Panc1 (cell line): ENCODE measurements at regions not wholly inside any gene's neighbourhood (a gene's known extent, or its start where the extent isn't known, plus 50 kb on each side); places are given as distances from the start of the nearest gene placed in this dataset.

ENCODE experiments used
- POLR2AphosphoS5 ChIP-seq: IDR thresholded peaks from 2 replicates; pipeline ENCODE4 v1.6.1; 2012; ENCODE audit warnings: mild to moderate bottlenecking, low read depth, low read length, moderate library complexity
- TCF7L2 ChIP-seq: IDR thresholded peaks from 2 replicates; pipeline ENCODE4 v1.6.1; 2011; ENCODE audit warnings: mild to moderate bottlenecking, low read depth, low read length, inconsistent platforms
- TF ChIP-seq, protein P1 (sequence below): fragments of 450-650 bp; IDR thresholded peaks from 2 replicates; pipeline ENCODE4 v1.5.1; 2017; ENCODE audit warnings: mild to moderate bottlenecking
- TF ChIP-seq, protein P2 (sequence below), 2 experiments: IDR thresholded peaks; 2 replicates each; pipeline ENCODE4 v1.6.1; 2011 to 2012; ENCODE audit warnings: low read depth in 2 of 2, control low read depth in 1 of 2, low read length in 1 of 2, mild to moderate bottlenecking in 1 of 2, moderate library complexity in 1 of 2; ENCODE audit not compliant: insufficient read depth in 1 of 2

DNA sequence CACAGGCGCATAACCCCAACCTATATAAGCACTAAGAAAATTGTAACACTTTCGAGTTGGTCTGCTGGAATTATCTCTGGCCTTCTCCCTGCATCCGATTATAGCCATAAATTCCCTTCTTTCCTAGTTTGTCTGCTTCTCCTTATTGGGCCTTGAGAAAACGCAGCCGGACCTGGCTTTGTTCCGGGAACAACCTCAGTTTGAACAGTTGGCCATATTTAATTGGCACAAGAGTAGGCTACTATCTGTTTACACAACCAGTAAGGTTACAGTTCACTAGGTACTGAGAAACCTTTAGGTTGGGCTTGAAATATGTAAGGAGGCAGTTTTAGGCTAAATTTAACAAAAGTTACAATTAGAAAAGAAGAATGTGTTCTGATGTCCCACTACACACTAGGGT, 176.1 kb downstream of the IPO8 start:
- TF ChIP-seq, protein P1, sequence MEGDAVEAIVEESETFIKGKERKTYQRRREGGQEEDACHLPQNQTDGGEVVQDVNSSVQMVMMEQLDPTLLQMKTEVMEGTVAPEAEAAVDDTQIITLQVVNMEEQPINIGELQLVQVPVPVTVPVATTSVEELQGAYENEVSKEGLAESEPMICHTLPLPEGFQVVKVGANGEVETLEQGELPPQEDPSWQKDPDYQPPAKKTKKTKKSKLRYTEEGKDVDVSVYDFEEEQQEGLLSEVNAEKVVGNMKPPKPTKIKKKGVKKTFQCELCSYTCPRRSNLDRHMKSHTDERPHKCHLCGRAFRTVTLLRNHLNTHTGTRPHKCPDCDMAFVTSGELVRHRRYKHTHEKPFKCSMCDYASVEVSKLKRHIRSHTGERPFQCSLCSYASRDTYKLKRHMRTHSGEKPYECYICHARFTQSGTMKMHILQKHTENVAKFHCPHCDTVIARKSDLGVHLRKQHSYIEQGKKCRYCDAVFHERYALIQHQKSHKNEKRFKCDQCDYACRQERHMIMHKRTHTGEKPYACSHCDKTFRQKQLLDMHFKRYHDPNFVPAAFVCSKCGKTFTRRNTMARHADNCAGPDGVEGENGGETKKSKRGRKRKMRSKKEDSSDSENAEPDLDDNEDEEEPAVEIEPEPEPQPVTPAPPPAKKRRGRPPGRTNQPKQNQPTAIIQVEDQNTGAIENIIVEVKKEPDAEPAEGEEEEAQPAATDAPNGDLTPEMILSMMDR: no peak
- no peak for TF ChIP-seq TCF7L2
- TF ChIP-seq, protein P2, sequence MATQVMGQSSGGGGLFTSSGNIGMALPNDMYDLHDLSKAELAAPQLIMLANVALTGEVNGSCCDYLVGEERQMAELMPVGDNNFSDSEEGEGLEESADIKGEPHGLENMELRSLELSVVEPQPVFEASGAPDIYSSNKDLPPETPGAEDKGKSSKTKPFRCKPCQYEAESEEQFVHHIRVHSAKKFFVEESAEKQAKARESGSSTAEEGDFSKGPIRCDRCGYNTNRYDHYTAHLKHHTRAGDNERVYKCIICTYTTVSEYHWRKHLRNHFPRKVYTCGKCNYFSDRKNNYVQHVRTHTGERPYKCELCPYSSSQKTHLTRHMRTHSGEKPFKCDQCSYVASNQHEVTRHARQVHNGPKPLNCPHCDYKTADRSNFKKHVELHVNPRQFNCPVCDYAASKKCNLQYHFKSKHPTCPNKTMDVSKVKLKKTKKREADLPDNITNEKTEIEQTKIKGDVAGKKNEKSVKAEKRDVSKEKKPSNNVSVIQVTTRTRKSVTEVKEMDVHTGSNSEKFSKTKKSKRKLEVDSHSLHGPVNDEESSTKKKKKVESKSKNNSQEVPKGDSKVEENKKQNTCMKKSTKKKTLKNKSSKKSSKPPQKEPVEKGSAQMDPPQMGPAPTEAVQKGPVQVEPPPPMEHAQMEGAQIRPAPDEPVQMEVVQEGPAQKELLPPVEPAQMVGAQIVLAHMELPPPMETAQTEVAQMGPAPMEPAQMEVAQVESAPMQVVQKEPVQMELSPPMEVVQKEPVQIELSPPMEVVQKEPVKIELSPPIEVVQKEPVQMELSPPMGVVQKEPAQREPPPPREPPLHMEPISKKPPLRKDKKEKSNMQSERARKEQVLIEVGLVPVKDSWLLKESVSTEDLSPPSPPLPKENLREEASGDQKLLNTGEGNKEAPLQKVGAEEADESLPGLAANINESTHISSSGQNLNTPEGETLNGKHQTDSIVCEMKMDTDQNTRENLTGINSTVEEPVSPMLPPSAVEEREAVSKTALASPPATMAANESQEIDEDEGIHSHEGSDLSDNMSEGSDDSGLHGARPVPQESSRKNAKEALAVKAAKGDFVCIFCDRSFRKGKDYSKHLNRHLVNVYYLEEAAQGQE (IDR thresholded peaks at IDR 0.05; ENCODE audit: insufficient read depth in 1 of 2, low read depth in 2 of 2, low read length in 1 of 2): no peak
- no peak for TF ChIP-seq POLR2AphosphoS5
